HG03558 (cell line): ENCODE measurements at regions not wholly inside any gene's neighbourhood (a gene's known extent, or its start where the extent isn't known, plus 50 kb on each side); places are given as distances from the start of the nearest gene placed in this dataset.

Source experiments
- ATAC-seq: cut with Tn5 transposase; IDR thresholded peaks from one replicate; pipeline ENCODE4 v1.9.1; 2021; ENCODE audit warnings: moderate number of reproducible peaks; ENCODE audit not compliant: unreplicated experiment; ENCODE audit errors: extremely low read depth

DNA sequence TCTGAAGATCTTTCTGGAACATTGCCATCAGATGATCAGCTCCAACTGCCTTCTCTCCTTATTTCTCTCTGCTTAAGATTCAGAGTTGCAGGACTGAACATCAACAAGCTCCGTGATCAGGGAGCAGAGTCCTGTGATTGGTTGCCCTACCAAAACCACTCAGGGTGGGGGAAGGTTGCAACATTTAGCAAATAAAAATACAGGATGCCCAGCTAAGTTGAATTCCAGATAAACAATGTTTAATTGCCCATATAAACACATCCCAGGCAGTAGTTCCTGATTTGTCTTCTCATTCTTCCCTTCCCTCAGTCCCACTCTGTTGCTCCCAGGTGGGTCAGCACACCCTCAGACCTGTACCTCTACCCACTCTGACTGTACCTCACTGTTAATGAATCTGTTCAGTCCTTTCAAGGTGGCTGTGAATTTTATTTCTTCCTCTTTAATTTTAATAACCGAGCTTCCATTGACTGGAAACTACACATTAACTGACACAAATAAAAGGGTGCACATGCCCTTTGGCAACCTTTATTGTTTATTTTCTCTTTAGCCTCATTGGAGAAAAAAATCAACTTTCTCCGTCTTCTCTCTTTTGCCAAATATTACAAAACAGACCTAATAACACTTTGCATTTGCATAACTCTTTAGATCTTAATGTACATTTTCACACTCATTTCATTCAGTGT is 167.1 kb upstream of the PKDCC start:
- ATAC-seq: no peak

DNA sequence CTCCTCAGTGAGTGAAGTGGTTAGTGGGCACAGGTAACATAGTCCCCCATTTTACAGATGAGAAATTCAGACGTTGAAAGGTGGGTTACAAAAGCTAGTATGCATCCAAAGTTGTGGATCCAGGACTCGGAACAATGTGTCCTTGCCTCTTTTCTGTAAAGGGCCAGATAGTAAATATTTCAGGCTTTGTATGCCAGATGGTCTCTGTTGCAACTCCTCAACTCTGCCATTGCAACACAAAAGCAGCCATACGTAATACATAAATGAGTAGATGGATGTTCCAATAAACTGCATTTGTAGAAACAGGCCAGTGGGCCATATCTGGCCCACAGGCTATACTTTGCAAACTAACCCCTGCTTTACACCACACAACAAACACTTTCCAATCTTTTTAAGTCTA is 166.6 kb upstream of the PKDCC start:
- ATAC-seq: no peak

DNA sequence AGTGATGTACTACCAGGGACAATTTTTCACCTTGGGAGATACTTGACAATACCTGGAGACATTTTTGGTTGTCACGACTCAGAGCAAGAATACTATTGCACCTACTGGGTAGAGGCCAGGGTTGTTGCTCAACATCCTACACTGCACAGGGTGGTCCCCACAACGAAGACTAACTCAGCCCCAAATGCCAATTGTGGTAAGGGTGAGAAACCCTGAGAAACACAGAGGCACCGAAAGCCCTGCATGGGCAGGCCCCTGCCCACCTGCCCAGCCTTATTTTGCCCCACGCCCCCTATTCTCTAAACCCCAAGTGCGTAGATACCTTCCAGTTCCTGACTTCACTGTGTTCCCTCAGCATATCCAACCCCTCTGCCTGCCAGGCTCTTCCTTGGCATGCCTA is 163.1 kb upstream of the PKDCC start:
- ATAC-seq: no peak

DNA sequence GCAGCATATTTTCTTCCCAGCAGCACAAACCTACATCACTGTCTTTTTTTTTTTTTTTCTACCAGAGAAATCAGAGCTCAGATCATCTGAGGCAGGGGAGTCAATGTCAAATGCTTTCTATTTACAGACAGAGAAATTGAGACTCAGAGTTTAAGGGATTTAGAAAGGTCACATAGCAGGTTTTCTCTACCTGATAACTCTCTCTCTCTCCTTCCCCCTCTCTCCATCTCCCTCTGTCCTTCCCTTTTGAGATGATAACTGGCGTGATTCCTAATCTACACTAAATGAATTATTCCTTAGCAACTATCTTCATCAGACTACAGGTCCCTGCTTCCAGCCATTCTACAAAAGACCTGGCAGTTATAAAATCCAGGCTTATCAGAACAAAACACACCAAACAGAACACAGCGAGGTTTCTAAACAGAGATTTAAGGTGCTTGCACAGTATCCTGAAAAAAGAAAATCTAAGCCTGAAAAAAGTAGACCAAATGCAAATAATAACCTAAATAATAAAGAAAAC is 161.6 kb upstream of the PKDCC start:
- ATAC-seq: no peak

DNA sequence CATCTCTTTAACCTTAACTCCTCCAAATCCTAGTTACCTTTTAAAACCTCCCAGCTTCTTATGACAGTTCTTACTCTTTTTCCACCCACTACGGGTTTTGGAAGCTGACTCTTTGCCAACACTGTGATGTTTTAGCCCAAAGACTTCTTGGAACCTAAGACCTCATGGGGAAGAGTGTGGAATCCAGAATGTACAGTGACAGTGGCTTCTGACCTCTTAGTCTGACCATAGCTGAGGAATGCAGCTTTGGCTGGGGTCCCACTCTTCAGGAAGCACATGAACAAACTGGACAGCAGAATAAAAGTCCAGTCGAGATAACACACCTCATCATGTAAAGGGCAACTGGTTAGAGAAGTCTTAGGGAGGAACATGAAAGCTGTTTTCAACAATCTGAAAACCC is 161.1 kb upstream of the PKDCC start:
- no peak for ATAC-seq

DNA sequence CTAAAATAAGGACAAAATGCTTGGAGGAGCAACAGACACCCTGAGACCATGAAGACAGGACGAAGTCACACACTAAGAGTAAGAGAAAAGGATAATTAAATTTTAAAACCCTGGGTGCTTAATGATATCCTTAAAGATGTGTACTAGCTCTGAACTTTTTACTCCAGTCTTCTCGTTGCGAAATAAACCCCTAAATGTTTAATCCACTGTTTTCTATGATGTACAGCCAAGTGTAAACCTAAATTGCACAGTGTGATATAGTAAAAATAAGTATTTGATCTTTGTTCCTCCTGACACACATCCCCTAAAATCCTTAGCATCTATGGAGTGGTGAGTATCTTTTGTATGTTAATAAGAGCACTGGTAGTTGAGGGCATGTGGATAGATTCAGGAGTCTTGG is 157.5 kb upstream of the PKDCC start:
- ATAC-seq: no peak

DNA sequence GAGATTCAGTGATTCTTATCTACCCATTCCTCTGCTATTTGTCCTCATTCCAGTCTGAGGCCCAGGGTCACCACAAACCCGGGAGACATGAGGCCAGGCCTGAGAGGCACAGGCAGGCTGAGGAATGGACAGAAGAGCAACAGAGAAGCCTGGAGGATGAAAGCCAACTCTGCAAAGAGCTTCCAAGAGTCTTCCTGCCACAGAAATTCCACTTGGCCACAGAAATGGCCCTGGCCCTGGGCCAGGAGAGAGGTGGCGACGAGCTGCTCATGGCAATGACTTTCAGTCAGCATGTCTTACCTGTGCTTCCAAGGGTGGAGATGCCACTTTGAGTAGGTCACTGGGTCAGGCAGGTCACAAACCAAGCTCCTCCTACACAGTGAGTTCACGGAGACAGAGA is 155.3 kb upstream of the PKDCC start:
- no peak for ATAC-seq

DNA sequence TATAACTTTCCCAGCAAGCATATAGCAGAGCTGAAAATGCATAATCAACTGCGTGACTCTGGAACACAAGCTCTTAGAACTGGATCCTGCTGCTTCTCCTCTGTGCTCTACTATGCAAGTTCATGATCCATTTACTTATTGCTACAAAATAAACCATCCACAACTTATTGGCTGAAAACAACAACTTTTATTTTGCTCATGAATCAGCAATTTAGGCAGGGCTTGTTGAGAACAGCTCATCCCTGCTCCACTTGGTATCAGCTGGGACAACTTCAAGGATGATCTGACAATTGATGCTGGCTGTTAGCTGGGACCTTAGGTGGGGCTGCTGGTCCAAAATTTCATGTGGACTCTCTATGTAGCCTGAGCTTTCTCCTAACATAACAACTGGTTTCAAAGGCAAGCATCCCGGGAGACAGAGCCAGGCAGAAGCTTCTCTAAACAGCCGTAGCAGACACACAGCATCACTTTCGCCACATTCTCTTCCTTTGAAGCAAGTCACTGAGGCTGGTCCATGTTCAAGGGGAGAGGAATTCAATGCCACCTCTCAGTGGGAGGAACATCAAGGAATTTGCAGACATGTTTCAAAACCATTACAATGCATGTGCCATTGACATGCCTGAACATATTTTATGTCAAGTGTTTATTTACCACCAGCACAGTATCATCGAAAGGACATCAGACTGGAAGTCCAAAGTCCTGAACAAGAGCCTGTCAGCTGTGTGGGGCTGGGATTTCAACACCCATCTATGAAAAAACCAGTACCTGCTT is 153.1 kb upstream of the PKDCC start:
- no peak for ATAC-seq

DNA sequence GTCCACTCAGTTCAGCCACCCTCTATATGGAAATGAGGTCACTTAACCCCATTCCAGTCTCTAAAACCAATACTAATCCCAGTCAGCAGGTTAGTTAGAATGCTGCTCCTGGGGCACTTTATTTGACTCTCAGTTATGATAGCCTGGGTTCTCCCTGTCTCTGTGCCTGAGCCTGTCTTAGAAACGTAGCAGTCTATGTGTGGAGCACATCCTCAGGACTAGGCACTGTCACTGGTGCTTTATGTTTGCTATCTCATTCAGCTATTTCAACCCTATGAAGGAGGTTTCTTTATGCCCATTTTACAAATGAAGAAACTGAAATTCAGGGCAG is 152.5 kb upstream of the PKDCC start:
- ATAC-seq: no peak

DNA sequence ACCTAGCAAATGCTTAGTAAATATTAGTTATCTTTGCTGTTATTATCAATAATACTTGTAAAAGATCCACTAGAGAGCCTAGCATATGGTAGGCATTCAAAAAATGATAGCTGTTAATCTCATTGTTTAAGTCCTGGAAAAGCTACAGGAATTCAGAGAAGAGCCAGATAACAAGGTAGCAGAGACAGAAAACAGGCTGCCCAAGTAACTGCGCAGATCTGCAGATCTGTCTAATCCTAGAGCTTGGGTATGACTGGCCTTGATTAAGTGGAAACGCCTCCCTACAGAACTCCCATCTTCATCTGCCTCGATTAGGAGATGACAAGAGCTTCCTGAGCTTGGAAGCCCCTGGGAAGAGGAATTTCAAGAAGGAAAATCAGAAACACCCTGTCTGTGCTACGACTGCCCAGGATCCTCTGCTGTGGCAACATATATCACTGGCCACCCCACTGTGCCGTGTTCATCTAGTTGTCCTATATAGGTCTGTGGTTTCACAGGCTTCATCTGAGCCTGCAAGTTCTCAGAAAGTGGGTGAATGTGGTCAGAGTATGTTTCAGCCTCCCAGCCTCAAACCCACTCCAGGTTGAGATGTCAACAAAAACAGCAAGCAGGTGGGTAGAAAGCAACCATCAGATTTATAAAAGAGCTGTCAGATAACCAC is 151.5 kb upstream of the PKDCC start:
- ATAC-seq: peak; percentile 48

DNA sequence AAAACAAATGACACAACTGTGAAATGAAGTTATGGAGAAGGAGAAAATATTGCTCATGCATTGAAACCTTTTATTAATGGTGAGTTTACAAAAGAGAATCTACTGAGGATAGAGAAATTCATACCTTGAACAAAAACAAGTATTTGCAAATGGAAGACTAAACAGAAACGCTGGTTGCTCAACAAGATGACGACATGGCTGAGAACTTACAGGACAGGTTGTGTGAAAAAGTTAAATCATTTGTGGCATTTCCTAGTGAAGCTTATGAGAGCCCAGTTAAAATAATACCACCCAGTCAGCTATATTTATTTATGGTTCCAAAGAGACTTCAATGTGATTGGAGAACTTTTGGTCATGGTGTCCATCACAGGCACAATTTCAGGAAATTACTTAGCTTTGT is 148.6 kb upstream of the PKDCC start:
- no peak for ATAC-seq

DNA sequence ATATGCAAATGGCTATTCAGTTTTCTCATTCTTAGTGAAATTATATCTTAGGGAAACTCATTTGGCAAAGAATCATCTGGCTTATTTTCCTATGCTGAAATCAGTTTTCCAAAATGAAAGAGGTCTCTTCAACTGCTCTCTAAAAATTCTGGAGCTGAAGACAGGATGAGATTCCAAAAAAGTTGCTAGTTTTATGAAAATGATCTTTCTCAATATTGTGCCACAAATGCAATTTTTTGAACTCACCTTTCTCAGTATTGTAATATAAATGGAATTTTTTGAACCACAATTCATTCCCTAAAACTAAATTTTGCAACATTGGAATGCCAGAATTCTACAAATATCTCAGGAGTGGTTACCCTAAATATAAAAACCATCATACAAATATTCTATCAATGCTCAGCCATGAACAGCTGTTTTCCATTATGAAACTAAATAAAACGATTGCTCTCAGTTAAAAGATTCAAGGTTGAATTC is 147.7 kb upstream of the PKDCC start:
- no peak for ATAC-seq

DNA sequence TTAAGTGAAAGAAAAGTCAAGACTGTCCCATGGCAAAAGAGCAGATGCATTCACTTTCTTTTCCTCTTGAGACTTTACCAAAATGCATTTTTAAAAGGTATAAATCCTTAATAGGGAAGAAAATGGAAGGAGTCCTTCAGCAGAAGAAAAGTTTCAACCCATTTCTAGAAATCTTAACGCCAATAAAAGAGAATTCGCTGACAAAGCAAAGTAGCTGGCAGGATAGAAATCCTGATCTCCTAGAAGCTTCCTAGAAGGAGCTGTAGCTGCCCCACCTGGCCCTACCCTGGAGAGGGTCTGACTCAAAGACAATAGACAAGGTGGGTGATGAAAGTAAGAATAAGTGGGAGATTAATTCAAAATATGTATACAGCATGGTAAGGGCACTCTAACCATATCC is 144.9 kb upstream of the PKDCC start:
- ATAC-seq: no peak

DNA sequence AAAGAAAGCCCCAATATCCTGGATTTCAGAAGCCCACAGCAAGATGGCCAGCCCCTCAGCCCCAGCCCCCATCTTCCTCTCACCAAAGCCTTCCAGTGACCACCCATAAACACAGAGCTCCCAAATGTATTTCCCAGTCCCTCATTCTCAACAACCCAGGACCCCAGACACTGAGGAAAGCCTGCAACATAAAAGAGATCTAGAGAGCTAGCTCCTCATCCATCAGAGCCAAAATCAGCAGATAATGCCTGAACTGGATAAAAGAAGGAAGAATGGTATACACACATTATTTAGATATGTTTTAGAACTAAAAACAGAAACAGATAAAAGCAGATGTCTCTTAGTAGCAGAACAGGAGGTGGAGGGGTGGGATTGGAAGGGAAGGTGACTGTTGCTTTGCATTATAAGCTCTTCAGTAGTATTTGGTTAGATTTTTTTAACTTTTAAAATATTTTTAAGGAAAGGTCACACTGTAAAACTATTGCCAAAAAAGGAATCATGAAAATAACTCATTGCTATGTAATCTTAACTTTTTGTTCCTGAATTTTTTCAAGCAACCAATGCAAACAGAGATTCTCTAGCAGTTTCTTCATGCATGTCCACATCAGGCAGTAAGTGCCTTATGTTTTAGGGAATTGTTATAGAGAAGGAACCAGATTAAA is 144.2 kb upstream of the PKDCC start:
- ATAC-seq: no peak

DNA sequence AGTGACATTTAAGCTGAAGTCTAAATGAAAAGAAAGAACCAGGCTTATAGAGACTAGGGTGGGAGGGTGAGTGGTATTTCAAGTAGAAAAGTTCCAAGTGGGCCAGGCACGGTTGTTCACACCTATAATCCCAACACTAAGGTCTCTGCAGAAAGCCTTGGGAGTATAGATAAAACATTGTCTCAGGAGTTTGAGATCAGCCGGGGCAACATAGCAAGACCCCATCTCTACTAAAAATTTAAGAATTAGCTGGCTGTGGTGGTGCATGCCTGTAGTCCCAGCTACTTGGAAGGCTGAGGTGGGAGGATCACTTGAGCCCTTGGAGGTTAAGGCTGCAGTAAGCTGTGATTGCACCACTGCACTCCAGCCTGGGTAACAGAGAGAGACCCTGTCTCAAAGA is 143.4 kb upstream of the PKDCC start:
- no peak for ATAC-seq

DNA sequence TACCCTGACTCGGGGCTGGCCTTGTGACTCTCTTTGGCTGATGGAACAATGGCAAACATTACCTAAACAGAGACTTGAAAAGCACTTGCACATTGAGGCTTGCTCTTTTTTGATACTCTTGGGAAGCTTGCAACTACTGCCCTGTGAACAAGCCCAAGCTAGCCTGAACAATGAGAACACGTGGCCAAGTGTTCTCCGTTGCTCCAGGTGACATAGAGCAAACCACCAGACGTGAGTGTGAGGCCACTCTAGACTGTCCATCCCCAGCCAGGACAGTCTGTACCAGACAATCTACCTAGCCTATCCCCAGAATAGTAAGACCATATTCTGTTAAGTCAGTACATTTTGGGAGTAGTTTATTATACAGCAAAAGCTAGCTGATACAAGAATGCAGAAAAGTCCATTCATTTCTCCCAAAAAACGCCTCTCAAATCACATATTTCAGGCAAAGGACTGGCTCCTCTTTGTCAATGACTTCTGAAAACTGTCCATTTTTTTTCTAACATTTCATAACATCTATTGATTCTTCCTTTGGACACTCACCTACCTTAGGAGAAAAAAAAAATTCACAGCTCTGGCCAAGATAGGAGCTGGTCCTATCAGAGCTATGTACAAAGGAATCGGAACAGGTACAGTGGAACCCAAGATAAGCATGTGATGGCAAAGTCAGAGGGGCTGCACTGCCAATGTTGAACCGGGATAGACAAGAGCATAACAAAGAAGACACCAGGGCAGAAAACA is 142.1 kb upstream of the PKDCC start:
- ATAC-seq: no peak

DNA sequence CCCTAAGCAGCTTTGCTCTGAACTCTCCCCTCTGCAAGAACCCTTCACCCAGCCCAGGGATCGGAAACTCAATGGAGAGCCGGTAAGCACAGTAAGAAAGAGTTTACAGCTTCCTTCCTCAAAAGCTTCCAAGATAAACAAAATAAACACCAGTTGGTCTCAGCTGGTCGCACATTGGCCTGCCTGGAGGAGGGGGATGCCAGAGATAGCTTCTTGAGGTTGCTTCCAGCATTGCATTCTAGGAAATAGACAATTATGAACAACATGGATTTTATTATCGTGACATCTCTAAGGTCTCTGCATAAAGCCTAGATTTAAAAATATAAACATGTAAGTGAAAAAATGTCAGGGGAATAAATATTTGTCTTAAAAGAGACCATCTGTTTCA is 141.5 kb upstream of the PKDCC start:
- no peak for ATAC-seq

DNA sequence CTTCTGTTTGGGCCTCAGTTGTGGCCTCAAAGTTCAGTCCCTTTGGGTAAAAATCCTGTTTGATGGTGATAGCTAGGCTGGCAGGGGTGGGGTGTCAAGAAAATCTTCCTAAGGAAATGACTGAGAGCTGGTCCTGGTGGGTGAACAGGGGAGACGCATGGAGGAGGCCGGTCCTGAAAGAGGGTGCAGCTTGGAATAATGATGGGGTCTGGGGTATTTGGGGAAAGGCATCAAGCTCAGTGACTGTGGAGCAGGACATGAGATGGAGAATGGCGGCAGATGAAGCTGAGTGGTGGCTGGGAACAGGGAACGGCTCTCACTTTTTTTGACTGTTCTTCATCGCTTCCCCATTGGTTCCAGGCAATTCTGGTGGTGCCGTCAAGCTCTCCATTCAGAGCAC is 140.7 kb upstream of the PKDCC start:
- no peak for ATAC-seq

DNA sequence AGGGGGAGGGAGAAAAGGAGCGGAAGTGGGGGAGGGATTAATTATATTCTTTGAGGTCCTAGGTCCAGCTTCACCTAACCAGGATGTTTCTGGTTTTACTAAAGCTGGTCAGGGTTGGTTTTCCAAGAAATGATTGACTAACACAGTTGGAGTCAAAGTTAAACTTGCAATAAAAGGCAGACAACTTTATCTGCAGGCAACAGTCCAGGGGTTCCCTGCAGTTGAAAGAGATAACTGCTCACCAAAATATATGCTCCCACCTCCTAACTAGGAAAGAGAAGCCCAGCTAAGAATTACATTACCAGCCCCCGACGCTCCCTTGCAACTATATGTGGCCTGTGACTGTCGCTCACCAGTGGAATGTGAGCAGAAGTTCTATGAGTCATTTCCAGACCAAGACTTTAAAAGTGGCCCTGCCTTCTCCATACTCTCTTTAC is 140.0 kb upstream of the PKDCC start:
- ATAC-seq: no peak

DNA sequence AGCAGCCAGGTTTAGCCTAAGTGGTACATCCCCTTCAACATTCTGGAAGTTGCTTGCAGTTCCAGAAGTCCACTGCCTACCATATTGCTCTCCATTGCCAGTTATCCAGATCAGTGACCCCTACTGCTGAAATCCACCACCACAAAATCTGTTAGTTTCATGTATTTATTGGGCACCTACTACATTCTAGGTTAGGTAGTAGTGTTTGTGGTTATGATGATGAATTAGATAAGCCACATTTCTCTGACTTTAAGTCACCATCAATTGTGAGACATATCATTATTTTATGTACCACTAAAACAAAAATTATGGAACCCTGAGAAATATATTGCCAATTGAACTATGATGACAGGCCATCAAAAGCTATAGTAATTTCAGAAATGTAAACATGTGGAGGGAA is 139.5 kb upstream of the PKDCC start:
- no peak for ATAC-seq
